GM21515 (cell line): ENCODE measurements at regions not wholly inside any gene's neighbourhood (a gene's known extent, or its start where the extent isn't known, plus 50 kb on each side); places are given as distances from the start of the nearest gene placed in this dataset.
A peak's percentile ranks its signal among the peaks of the same experiment; 100 is the strongest.

Source experiments
- ATAC-seq: cut with Tn5 transposase; IDR thresholded peaks from one replicate; pipeline ENCODE4 v1.9.1; 2021; ENCODE audit not compliant: unreplicated experiment

GRCh38 chr11:109795234-109795633, 298.0 kb upstream of the ZC3H12C start:
- ATAC-seq = no peak

- ATAC-seq = no peak
These were observed 296.9 kb upstream of the ZC3H12C start for GRCh38 chr11:109796253-109796652.

GRCh38 chr11:109798521-109798920, 294.7 kb upstream of the ZC3H12C start:
- no peak for ATAC-seq

- no peak for ATAC-seq
These were observed 293.6 kb upstream of the ZC3H12C start for GRCh38 chr11:109799604-109800003.

- ATAC-seq = no peak
These were observed 288.3 kb upstream of the ZC3H12C start for GRCh38 chr11:109804911-109805310.

- ATAC-seq = no peak
These were observed 287.0 kb upstream of the ZC3H12C start for GRCh38 chr11:109806205-109806604.

- no peak for ATAC-seq
These were observed 284.6 kb upstream of the ZC3H12C start for GRCh38 chr11:109808569-109808968.

- no peak for ATAC-seq
These were observed 278.4 kb upstream of the ZC3H12C start for GRCh38 chr11:109814824-109815223.

- no peak for ATAC-seq
These were observed 277.6 kb upstream of the ZC3H12C start for GRCh38 chr11:109815500-109816150.

GRCh38 chr11:109818290-109818689, 274.9 kb upstream of the ZC3H12C start:
- ATAC-seq = no peak

GRCh38 chr11:109819410-109819809, 273.8 kb upstream of the ZC3H12C start:
- no peak for ATAC-seq

- ATAC-seq = no peak
These were observed 271.7 kb upstream of the ZC3H12C start for GRCh38 chr11:109821511-109821910.

GRCh38 chr11:109822436-109823102, 270.6 kb upstream of the ZC3H12C start:
- no peak for ATAC-seq

GRCh38 chr11:109828387-109828786, 264.8 kb upstream of the ZC3H12C start:
- ATAC-seq = no peak

- ATAC-seq = no peak
These were observed 255.2 kb upstream of the ZC3H12C start for GRCh38 chr11:109838026-109838425.

GRCh38 chr11:109845437-109845836, 247.8 kb upstream of the ZC3H12C start:
- no peak for ATAC-seq

GRCh38 chr11:109847621-109848020, 245.6 kb upstream of the ZC3H12C start:
- ATAC-seq = no peak

- no peak for ATAC-seq
These were observed 244.1 kb upstream of the ZC3H12C start for GRCh38 chr11:109849051-109849450.

- no peak for ATAC-seq
These were observed 243.2 kb upstream of the ZC3H12C start for GRCh38 chr11:109849946-109850345.

- ATAC-seq = no peak
These were observed 241.3 kb upstream of the ZC3H12C start for GRCh38 chr11:109851780-109852390.

- ATAC-seq = peak; percentile 72
These were observed 239.9 kb upstream of the ZC3H12C start for GRCh38 chr11:109853156-109853776.

GRCh38 chr11:109854731-109855130, 238.5 kb upstream of the ZC3H12C start:
- ATAC-seq = no peak
